ENCODE measurements at regions not wholly inside any gene's neighbourhood (a gene's known extent, or its start where the extent isn't known, plus 50 kb on each side); places are given as distances from the start of the nearest gene placed in this dataset.

GRCh38 chr11:95690100-95690499 lies 99.5 kb downstream of the FAM76B start:
- no peak for DNase-seq

GRCh38 chr11:95688501-95689222 lies 100.9 kb downstream of the FAM76B start:
- no peak for DNase-seq

GRCh38 chr11:95688015-95688414 lies 101.6 kb downstream of the FAM76B start:
- DNase-seq, result no peak

GRCh38 chr11:95686265-95686664 lies 103.3 kb downstream of the FAM76B start:
- DNase-seq, result no peak

GRCh38 chr11:95684701-95685100 lies 104.9 kb downstream of the FAM76B start:
- no peak for DNase-seq

GRCh38 chr11:95684170-95684569 lies 105.4 kb downstream of the FAM76B start:
- no peak for DNase-seq

- DNase-seq, result no peak
Observed at GRCh38 chr11:95682552-95682951, 107.0 kb downstream of the FAM76B start.

GRCh38 chr11:95680169-95680929 lies 109.2 kb downstream of the FAM76B start:
- no peak for DNase-seq

- DNase-seq, result no peak
Observed at GRCh38 chr11:95678988-95679387, 110.6 kb downstream of the FAM76B start.

- DNase-seq, result no peak
Observed at GRCh38 chr11:95676308-95676707, 113.3 kb downstream of the FAM76B start.

GRCh38 chr11:95675585-95675984 lies 114.0 kb downstream of the FAM76B start:
- no peak for DNase-seq

- no peak for DNase-seq
Observed at GRCh38 chr11:95674657-95675358, 114.8 kb downstream of the FAM76B start.

- DNase-seq, result no peak
Observed at GRCh38 chr11:95671768-95672167, 117.8 kb downstream of the FAM76B start.

- DNase-seq, result no peak
Observed at GRCh38 chr11:95668131-95668530, 121.5 kb downstream of the FAM76B start.

GRCh38 chr11:95661162-95661561 lies 128.4 kb downstream of the FAM76B start:
- no peak for DNase-seq

- no peak for DNase-seq
Observed at GRCh38 chr11:95660038-95660437, 129.5 kb downstream of the FAM76B start.

- no peak for DNase-seq
Observed at GRCh38 chr11:95659088-95659487, 130.5 kb downstream of the FAM76B start.

- DNase-seq, result no peak
Observed at GRCh38 chr11:95655536-95655935, 134.0 kb downstream of the FAM76B start.

GRCh38 chr11:95653680-95654079 lies 135.9 kb downstream of the FAM76B start:
- DNase-seq, result no peak

GRCh38 chr11:95653099-95653498 lies 136.5 kb downstream of the FAM76B start:
- DNase-seq, result no peak

GRCh38 chr11:95652002-95652472 lies 137.5 kb downstream of the FAM76B start:
- no peak for DNase-seq

GRCh38 chr11:95650276-95650675 lies 139.3 kb downstream of the FAM76B start:
- DNase-seq, result no peak

- no peak for DNase-seq
Observed at GRCh38 chr11:95647871-95648270, 141.7 kb downstream of the FAM76B start.

GRCh38 chr11:95647355-95647754 lies 142.2 kb downstream of the FAM76B start:
- no peak for DNase-seq

Data from GF-D8 (cell line).